GM12892 (cell line): ENCODE measurements at regions not wholly inside any gene's neighbourhood (a gene's known extent, or its start where the extent isn't known, plus 50 kb on each side); places are given as distances from the start of the nearest gene placed in this dataset.

Experiments
- POLR2A ChIP-seq: IDR thresholded peaks from 2 replicates; pipeline ENCODE4 v1.6.1; 2011; ENCODE audit warnings: low read depth, low read length, control low read depth
- POLR2AphosphoS5 ChIP-seq: IDR thresholded peaks from 2 replicates; pipeline ENCODE4 v1.6.1; 2011; ENCODE audit warnings: low read depth, low read length, control low read depth
- TAF1 ChIP-seq: IDR thresholded peaks from 2 replicates; pipeline ENCODE4 v1.6.1; 2011; ENCODE audit warnings: low read depth, mild to moderate bottlenecking, control low read depth, low read length, borderline replicate concordance

GRCh38 chr4:14362385-14362784 is 639.9 kb upstream of the CPEB2 start:
- TF ChIP-seq POLR2AphosphoS5 (no peak), POLR2A (no peak), TAF1 (no peak)
